NCI-H524 treated with DMSO at 0.1 percent for 48 hours (cell line): ENCODE measurements at regions not wholly inside any gene's neighbourhood (a gene's known extent, or its start where the extent isn't known, plus 50 kb on each side); places are given as distances from the start of the nearest gene placed in this dataset.
"Not testable (repeated sequence)": the region's sequence is repeated elsewhere in the genome, so short reads cannot be mapped to it uniquely, and the experiment has no call there.

Source experiments
- DNase-seq: peaks from one replicate; lab custom pipeline; 2025; lab: John Stamatoyannopoulos, UW

DNA sequence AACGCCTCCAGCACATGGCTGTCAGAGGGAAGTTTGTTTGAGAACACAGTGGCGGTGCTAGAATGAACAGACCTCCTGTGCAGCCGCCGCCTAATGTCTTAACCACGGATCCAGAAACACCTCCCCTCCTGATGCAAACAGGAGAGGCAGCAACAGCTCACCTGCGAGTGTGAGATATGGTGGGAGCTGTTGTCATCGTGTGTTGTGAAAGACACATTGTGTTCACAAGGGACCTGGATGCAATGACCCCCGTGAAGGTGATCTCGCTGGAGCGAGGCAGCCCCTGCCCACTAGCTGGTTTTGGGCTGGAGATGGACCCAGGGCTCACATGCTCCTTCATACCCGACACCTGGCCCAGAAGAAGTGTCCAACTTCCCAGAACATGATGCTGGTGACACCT lies 315.3 kb upstream of the C1orf174 start:
- no peak for DNase-seq

DNA sequence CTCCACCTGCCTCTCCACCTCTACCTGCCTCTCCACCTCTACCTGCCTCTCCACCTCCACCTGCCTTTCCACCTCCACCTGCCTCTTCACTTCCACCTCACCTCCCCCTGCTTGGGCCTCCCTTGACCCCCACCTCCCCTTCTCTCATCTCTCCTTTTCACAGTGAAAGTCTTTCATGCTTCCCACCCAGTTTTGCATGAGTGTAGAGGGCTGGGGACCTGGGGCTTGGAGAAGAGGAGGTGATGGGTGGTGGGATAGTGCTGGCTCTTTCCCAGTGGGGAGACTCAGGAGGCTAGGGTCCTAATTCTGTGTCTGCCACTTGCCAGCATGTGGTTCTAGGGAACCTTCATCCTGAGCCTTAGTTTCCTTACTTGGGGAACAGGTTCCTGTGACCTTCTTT lies 316.2 kb upstream of the C1orf174 start:
- DNase-seq: no peak

DNA sequence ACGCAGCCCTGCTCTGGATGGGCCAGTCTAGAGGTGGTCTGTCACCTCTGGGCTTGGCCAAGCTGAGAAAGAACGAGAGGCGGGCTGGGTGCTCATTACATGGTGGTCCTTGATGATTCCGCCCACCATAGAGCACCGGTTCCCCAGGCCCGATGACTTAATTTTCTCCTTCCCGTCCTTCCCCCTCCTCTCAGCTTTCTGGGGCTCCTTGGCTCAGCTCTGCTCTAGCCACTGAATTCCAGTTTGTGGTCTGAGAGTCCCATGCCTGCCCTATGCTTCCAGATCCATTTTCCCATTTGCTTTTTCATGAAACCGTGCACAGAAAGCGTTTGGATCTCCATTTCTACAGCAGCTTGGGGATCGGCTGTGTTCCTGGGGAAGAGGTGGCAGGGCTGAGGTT lies 318.5 kb upstream of the C1orf174 start:
- DNase-seq: no peak

GRCh38 chr1:4219111-4219510 lies 319.0 kb upstream of the C1orf174 start:
- no peak for DNase-seq

DNA sequence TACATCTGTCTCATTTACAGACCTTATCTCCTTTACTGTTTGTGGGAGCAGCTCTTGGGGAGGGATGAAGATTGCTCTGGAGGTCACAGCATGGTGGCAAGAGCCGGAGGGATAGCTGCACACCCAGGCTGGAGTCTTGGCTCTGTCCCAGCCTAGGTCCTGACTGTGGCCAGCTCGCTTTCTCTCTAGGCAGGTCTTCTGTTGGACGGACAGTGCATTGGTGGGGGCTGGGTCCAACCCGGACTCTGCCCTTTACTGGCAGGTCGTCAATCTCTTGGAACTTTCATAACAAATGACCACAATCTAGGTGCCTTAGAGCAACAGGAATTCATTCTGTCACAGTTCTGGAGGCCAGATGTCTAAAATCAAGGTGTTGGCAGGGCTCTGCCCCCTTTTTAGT lies 319.8 kb upstream of the C1orf174 start:
- DNase-seq: no peak

- DNase-seq: no peak
These were observed 320.3 kb upstream of the C1orf174 start for GRCh38 chr1:4220362-4220761.

- no peak for DNase-seq
These were observed 321.0 kb upstream of the C1orf174 start for GRCh38 chr1:4221107-4221506.

DNA sequence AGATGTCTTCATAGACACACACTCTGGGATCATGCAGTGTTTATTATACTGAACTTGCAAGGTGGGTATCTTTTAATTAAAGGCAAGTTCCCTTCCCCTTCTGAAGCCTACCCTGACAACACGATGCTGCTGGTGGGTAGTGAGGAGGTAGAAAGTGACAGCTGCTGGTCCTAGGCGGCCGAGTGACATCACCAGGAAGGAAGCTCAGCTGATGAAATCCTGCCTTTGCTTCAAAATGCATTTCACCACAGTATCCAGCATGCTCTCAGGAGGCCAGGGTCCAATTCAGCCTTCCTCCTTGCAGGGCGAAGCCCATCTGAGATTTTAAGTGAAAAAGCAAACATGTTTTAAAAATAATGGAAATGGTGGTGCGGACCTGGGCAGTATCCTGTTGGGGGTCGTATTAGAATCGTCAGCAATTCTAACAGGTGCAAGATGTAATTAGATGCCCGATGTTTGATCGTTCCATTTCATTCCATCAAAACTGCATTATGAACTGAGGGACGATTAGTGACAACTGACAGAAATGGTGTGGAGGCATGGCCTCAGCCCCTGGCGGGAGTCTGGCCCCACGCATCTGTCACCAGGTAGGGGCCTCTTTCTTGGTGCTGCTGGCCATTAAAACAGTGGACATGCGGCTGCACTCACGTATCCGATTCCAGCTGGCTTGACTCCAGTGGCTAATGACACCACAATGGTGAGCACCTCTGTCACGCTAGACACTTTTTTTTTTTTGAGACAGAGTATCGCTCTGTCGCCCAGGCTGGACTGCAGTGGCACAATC lies 324.8 kb upstream of the C1orf174 start:
- DNase-seq: no peak

GRCh38 chr1:4227986-4228385 lies 327.9 kb upstream of the C1orf174 start:
- no peak for DNase-seq

DNA sequence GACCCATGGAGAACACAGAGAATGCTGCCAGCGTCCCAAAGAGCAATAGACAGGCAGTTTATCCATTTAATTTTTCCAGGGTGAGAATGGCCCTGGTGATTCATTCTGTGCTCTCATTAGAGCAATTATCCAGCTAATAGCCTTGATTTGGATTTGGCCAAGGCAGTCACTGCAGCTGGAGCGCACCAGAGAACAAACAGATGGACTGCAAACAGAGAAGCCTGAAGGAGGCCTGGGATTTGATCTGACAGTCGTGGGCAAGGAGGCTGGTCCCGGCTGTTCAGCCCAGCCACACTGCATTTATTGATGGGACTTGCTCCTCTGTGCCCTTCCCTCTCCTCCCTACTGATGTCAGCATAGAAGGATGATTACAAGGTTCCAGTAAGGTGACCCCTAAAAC lies 353.9 kb upstream of the C1orf174 start:
- no peak for DNase-seq

- no peak for DNase-seq
These were observed 356.3 kb upstream of the C1orf174 start for GRCh38 chr1:4256351-4256750.

DNA sequence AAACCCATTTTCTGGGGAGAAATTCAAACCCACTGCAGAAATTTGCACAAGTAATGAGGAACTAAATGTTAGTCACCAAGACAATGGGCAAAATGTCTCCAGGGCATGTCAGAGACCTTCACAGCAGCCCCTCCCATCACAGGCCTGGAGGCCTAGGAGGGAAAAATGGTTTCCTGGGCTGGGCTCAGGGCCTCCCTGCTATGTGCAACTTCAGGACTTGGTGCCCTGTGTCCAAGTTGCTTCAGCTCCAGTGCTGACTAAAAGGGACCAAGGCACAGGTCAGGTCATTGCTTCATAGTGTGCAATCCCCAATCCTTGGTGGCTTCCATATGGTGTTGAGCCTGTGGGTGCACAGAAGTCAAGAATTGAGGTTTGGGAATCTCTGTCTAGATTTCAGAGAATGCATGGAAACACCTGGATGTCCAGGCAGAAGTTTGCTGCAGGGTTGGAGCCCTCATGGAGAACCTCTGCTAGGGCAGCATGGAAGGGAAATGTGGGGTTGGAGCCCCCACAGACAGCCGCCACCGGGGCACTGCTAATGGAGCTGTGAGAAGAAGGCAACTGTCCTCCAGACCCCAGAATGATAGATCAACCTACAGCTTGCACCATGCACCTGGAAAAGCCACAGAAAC lies 358.2 kb upstream of the C1orf174 start:
- DNase-seq: not testable (repeated sequence)

- DNase-seq: no peak
These were observed 361.3 kb upstream of the C1orf174 start for GRCh38 chr1:4261327-4261726.

DNA sequence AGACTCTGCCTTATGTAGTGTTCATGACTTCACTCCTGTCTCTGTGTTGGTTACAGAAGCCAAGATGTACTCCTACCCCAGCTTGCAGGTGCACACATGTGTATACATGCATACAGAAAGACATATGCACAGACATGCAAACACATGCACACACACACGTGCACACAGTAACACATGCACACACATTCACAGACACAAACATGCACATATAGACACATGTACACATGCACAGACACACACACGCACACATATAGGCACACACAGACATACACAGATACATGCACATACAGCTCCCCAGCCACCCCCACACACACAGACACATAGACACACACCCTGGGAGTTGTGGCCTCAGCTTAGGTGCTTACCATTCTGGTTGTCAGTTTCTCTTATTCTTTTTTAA lies 362.6 kb upstream of the C1orf174 start:
- no peak for DNase-seq

GRCh38 chr1:4263699-4264098 lies 363.6 kb upstream of the C1orf174 start:
- no peak for DNase-seq

DNA sequence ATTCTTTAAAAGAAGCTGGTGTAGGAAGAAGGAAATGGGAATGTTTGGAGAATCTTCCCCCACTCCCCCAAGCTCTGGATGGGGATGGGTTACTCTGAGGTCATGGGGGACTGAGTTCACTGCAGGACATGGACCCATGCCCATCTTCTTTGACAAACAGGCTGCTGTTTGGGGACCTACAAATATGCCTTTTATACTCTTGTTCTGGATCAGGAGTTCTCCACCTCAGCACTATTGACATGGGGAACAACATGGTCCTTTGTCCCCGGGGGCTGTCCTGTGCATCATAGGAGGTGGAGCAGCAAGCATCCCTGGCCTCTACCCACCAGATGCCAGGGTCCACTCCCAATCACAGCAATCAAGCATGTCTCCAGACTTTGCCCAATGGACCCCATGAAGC lies 365.8 kb upstream of the C1orf174 start:
- no peak for DNase-seq

GRCh38 chr1:4267381-4268261 lies 367.5 kb upstream of the C1orf174 start:
- no peak for DNase-seq

DNA sequence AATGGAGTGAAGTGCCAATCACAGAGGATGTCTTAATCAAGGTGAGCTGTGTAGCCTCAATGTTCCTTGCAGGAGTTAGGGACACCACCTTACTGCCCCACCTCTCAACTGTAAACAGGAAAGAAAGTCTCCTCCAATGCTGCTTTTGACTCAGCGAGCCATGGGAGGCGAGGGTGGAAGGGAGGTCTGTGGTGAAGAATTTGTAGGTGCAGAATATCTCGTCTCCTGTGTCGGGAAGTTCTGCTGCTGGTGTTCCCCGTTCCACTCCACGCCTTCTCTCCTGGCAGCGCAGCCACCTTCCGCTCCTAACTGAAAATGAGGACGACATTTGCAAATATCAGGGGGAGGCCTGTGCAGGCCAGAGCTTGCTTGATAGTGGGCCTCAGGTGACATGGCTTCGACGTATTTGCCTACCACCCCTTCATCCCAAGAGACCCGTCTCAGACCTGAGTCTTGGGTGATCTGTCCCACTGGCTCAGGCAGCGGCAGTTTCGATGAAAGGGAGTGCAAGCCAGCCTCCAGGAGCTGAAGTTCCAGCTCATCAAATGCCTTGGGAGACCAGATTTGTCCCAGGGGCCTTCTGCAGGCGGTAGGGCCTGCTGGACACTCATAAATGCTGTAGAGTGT lies 368.3 kb upstream of the C1orf174 start:
- no peak for DNase-seq

DNA sequence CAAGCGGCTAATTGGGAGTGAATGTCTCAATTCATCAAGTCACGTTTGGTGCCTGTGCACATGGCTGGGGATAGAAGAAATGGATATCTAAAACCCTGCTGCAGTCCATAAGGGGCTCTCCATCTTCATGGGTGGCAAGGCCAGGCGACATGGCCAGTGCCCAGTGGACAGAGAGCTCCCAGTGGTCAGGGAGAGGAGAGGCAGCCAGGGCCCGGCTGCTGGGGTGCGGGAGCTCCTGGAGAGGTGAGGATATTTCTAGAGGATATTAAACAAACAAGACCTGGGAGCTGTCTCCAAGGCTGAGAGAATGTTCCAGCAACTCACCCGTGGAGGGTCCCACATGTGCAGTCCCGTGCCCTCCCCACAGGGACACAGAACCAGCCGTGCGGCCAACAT lies 368.8 kb upstream of the C1orf174 start:
- no peak for DNase-seq

GRCh38 chr1:4269330-4269729 lies 369.3 kb upstream of the C1orf174 start:
- DNase-seq: no peak

DNA sequence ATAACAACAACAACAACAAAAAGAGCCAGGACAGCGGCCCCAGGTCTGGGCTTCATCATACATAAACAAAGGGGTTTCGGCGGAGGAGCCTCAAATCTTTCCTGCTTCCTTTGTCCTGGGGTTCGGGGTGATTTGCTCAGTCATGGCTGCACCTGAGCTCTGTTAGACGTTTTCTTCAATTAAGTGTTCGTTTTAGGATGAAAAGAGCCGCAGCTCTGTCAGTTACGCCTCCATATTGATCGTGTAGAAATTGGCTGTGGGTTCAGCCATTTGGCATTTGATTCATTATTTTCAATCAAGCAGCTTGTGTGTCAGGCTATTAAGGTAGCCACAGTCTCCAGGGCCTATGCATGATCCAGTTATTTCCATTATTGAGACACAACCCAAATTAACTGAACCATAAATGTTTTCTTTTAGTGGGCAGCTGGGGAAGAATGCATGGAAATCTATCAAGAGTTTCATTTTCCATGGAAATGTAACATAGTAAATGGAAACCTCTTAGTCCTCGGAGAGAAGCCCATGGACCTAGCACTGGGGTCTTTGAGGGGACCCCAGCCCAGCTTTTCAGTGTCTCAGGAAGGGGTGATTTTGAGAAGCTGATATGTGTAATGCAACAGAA lies 370.0 kb upstream of the C1orf174 start:
- no peak for DNase-seq
